ENCODE measurements at regions not wholly inside any gene's neighbourhood (a gene's known extent, or its start where the extent isn't known, plus 50 kb on each side); places are given as distances from the start of the nearest gene placed in this dataset.

DNA sequence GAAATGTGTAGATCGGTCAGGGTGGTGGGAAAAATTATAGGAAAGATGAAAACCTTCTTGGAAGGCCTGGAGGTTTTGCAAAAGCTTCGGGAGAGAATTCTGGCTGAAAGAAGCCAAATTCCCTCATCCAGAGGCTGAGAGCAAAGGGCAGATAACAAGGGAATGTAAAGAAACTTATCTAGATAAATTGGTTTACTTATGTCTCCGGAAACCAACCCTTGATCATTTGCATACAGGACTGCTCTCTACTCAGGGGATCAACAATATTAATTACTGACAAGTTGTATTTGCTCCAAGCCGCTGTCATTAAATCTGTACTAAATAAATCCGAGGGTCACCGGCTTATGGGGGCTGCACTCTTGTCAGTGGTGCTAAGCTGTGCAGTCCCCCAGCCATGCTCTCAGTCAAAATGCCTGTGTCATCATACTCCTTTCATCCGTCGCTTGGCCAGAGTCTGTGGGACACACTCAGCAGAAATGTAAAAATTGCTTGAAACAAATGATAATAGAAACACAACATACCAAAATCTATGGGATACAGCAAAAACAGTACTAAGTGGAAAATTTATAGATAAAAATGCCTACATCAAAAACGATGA lies 715.7 kb downstream of the KCTD8 start:
- TF ChIP-seq EZH2phosphoT487 (IDR thresholded peaks at IDR 0.05; ENCODE audit: borderline replicate concordance, low read depth, low read length) = no peak
- TF ChIP-seq, protein P1, sequence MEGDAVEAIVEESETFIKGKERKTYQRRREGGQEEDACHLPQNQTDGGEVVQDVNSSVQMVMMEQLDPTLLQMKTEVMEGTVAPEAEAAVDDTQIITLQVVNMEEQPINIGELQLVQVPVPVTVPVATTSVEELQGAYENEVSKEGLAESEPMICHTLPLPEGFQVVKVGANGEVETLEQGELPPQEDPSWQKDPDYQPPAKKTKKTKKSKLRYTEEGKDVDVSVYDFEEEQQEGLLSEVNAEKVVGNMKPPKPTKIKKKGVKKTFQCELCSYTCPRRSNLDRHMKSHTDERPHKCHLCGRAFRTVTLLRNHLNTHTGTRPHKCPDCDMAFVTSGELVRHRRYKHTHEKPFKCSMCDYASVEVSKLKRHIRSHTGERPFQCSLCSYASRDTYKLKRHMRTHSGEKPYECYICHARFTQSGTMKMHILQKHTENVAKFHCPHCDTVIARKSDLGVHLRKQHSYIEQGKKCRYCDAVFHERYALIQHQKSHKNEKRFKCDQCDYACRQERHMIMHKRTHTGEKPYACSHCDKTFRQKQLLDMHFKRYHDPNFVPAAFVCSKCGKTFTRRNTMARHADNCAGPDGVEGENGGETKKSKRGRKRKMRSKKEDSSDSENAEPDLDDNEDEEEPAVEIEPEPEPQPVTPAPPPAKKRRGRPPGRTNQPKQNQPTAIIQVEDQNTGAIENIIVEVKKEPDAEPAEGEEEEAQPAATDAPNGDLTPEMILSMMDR (conservative IDR thresholded peaks at IDR 0.05; ENCODE audit: low read length) = no peak
- DNase-seq (ENCODE audit: low spot score) = no peak
- H3K9me2 ChIP-seq (ENCODE audit: insufficient read depth, low read length) = no peaks in the 10 kb centered on the region
- H4K20me1 ChIP-seq (ENCODE audit: insufficient read depth, low read length) = no peaks in the 10 kb centered on the region
- H3K79me2 ChIP-seq (ENCODE audit: insufficient read depth, low read depth, low read length) = no peaks in the 10 kb centered on the region
- no peaks in the 10 kb centered on the region for H3K9me3 ChIP-seq (ENCODE audit: low read length)
- H3K4me1 ChIP-seq (ENCODE audit: insufficient read depth, low read length, poor library complexity, severe bottlenecking) = no peaks in the 10 kb centered on the region
- BruUV-seq (replicated peaks) = no TSS peak
- POLR2A ChIA-PET = no interaction called here
- intact Hi-C loops (cut with micrococcal nuclease; ENCODE audit: unreplicated experiment) = no loop called here
- no peak overlapping the region for H2AFZ ChIP-seq (ENCODE audit: low read length)
- CTCF ChIA-PET (ENCODE audit: unreplicated experiment) = no interaction called here
- H3K4me3 ChIP-seq (ENCODE audit: low read depth, low read length, poor library complexity, severe bottlenecking) = no peak overlapping the region
- H3K27ac ChIP-seq (ENCODE audit: low read depth, low read length, poor library complexity, severe bottlenecking) = no peak overlapping the region
- no peak overlapping the region for H3K4me2 ChIP-seq (ENCODE audit: low read length)
- H3K36me3 ChIP-seq (ENCODE audit: insufficient read depth, low read length) = no peaks in the 10 kb centered on the region

DNA sequence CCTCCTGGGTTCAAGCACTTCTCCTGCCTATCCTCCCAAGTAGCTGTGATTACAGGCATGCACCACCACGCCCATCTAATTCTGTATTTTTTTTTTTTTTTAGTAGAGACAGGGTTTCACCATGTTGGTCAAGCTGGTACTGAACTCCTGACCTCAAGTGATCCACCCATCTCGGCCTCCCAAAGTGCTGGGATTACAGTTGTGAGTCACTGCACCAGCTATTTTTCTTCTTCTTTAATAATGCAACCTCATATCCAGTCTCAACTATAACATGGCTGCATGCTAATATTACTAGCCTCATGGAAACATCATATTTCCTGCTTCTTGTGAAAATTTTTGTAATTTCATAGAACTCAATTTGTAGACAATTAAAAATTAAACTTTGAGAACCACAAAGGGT lies 706.5 kb downstream of the KCTD8 start:
- H3K27ac ChIP-seq (ENCODE audit: low read depth, low read length, poor library complexity, severe bottlenecking) = no peak overlapping the region
- ChIA-PET POLR2A (interaction anchor here (0.6 to 0.7 kb wide), 2 partner anchors 187 to 627 kb away, joined by 3 read pairs; no protein-coding TSS in a partner anchor), CTCF (ENCODE audit: unreplicated experiment) (no interaction called here)
- no peaks in the 10 kb centered on the region for H3K4me1 ChIP-seq (ENCODE audit: insufficient read depth, low read length, poor library complexity, severe bottlenecking)
- TF ChIP-seq EZH2phosphoT487 (IDR thresholded peaks at IDR 0.05; ENCODE audit: borderline replicate concordance, low read depth, low read length) = no peak
- TF ChIP-seq, protein P1 (conservative IDR thresholded peaks at IDR 0.05; ENCODE audit: low read length) = no peak
- no peak overlapping the region for H2AFZ ChIP-seq (ENCODE audit: low read length)
- no peak overlapping the region for H3K4me2 ChIP-seq (ENCODE audit: low read length)
- no peaks in the 10 kb centered on the region for H3K36me3 ChIP-seq (ENCODE audit: insufficient read depth, low read length)
- H3K79me2 ChIP-seq (ENCODE audit: insufficient read depth, low read depth, low read length) = no peaks in the 10 kb centered on the region
- no peaks in the 10 kb centered on the region for H3K9me2 ChIP-seq (ENCODE audit: insufficient read depth, low read length)
- intact Hi-C loops (cut with micrococcal nuclease; ENCODE audit: unreplicated experiment) = no loop called here
- no peaks in the 10 kb centered on the region for H4K20me1 ChIP-seq (ENCODE audit: insufficient read depth, low read length)
- no peaks in the 10 kb centered on the region for H3K9me3 ChIP-seq (ENCODE audit: low read length)
- H3K4me3 ChIP-seq (ENCODE audit: low read depth, low read length, poor library complexity, severe bottlenecking) = no peak overlapping the region
- DNase-seq (ENCODE audit: low spot score) = no peak
- no TSS peak for BruUV-seq (replicated peaks)

DNA sequence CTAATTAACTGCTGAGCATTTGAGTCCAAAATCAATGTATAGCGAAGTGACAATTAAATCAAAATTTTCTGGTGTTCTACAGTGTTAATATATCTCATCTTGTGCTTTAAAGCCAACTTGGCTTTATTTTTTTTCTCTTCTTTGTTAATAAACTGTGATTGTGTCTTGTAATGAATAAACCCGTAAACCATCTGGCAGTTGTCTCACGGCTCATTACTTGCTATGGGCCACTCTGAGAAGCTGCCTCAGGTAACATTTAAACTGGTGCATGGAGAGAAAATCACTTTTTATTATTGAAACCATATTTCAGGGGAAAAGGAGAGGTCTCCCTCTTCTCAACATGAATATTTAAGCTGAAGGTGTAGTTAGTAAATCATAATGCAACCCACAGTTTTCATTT lies 694.0 kb downstream of the KCTD8 start:
- Histone ChIP-seq H3K9me3 (ENCODE audit: low read length) (no peaks in the 10 kb centered on the region), H3K27ac (ENCODE audit: low read depth, low read length, poor library complexity, severe bottlenecking) (no peak overlapping the region), H3K79me2 (ENCODE audit: insufficient read depth, low read depth, low read length) (no peaks in the 10 kb centered on the region), H3K4me1 (ENCODE audit: insufficient read depth, low read length, poor library complexity, severe bottlenecking) (no peaks in the 10 kb centered on the region), H3K4me2 (ENCODE audit: low read length) (no peak overlapping the region), H3K4me3 (ENCODE audit: low read depth, low read length, poor library complexity, severe bottlenecking) (no peak overlapping the region), H4K20me1 (ENCODE audit: insufficient read depth, low read length) (no peaks in the 10 kb centered on the region), H2AFZ (ENCODE audit: low read length) (no peak overlapping the region), H3K36me3 (ENCODE audit: insufficient read depth, low read length) (no peaks in the 10 kb centered on the region), H3K9me2 (ENCODE audit: insufficient read depth, low read length) (no peaks in the 10 kb centered on the region)
- DNase-seq (ENCODE audit: low spot score) = no peak
- POLR2A ChIA-PET = no interaction called here
- TF ChIP-seq, protein P1 (conservative IDR thresholded peaks at IDR 0.05; ENCODE audit: low read length) = no peak
- TF ChIP-seq EZH2phosphoT487 (IDR thresholded peaks at IDR 0.05; ENCODE audit: borderline replicate concordance, low read depth, low read length) = no peak
- no TSS peak for BruUV-seq (replicated peaks)
- CTCF ChIA-PET (ENCODE audit: unreplicated experiment) = no interaction called here
- intact Hi-C loops (cut with micrococcal nuclease; ENCODE audit: unreplicated experiment) = no loop called here
